ENCODE measurements at regions not wholly inside any gene's neighbourhood (a gene's known extent, or its start where the extent isn't known, plus 50 kb on each side); places are given as distances from the start of the nearest gene placed in this dataset.

- Histone ChIP-seq H3K9me2 (ENCODE audit: insufficient read depth) (no peaks in the 10 kb centered on the region), H3K4me2 (ENCODE audit: low read length) (no peak overlapping the region), H2AFZ (ENCODE audit: low read depth, low read length, poor library complexity, severe bottlenecking) (no peak overlapping the region), H3K36me3 (ENCODE audit: control insufficient read depth in 1 of 2, insufficient read depth in 2 of 2, low read length in 2 of 2) (no peaks in the 10 kb centered on the region), H3K4me1 (ENCODE audit: control insufficient read depth in 1 of 2, insufficient read depth in 2 of 2, low read length in 2 of 2) (no peaks in the 10 kb centered on the region), H3K27ac (ENCODE audit: low read depth, low read length) (no peak overlapping the region), H3K27me3 (ENCODE audit: insufficient read depth, low read length) (peaks cover 16% of the 10 kb centered on the region; the same call in 1 of the 2 replicates), H4K20me1 (ENCODE audit: insufficient read depth) (no peaks in the 10 kb centered on the region), H3K4me3 (replicated peaks in 1 of 2; ENCODE audit: low read depth in 1 of 2, low read length in 2 of 2) (no peak overlapping the region), H3K9ac (ENCODE audit: low read length) (no peak overlapping the region), H3K9me3 (ENCODE audit: control insufficient read depth in 1 of 2, insufficient read depth in 1 of 2, low read depth in 1 of 2, low read length in 2 of 2) (no peaks in the 10 kb centered on the region), H3K79me2 (ENCODE audit: insufficient read depth, low read length) (no peaks in the 10 kb centered on the region)
- ChIA-PET RAD21 (ENCODE audit: low non-redundant PET in 1 of 2, low total read pairs in 2 of 2, uncharacterized antibody in 2 of 2, unreplicated experiment in 2 of 2) (no interaction called here), CTCF (no interaction called here), POLR2A (no interaction called here)
- intact Hi-C loops (cut with micrococcal nuclease): no loop called here
- TF ChIP-seq EGR1 (IDR thresholded peaks at IDR 0.05; ENCODE audit: low read depth): no peak
- ATAC-seq (no peak), DNase-seq (ENCODE audit: low read depth, low spot score) (no peak)
- no TSS peak for BruUV-seq (replicated peaks)
Measured at GRCh38 chr6:168189200-168190013, 110.4 kb upstream of the FRMD1 start.

- no peaks in the 10 kb centered on the region for H3K36me3 ChIP-seq (ENCODE audit: control insufficient read depth in 1 of 2, insufficient read depth in 2 of 2, low read length in 2 of 2)
- no peak overlapping the region for H3K4me3 ChIP-seq (replicated peaks in 1 of 2; ENCODE audit: low read depth in 1 of 2, low read length in 2 of 2)
- DNase-seq (ENCODE audit: low read depth, low spot score) (no peak), ATAC-seq (no peak)
- H3K27ac ChIP-seq (ENCODE audit: low read depth, low read length): no peak overlapping the region
- H4K20me1 ChIP-seq (ENCODE audit: insufficient read depth): no peaks in the 10 kb centered on the region
- ChIA-PET POLR2A (no interaction called here), CTCF (no interaction called here), RAD21 (ENCODE audit: low non-redundant PET in 1 of 2, low total read pairs in 2 of 2, uncharacterized antibody in 2 of 2, unreplicated experiment in 2 of 2) (no interaction called here)
- no peaks in the 10 kb centered on the region for H3K9me2 ChIP-seq (ENCODE audit: insufficient read depth)
- no peaks in the 10 kb centered on the region for H3K79me2 ChIP-seq (ENCODE audit: insufficient read depth, low read length)
- no peaks in the 10 kb centered on the region for H3K4me1 ChIP-seq (ENCODE audit: control insufficient read depth in 1 of 2, insufficient read depth in 2 of 2, low read length in 2 of 2)
- H3K4me2 ChIP-seq (ENCODE audit: low read length): no peak overlapping the region
- intact Hi-C loops (cut with micrococcal nuclease): no loop called here
- TF ChIP-seq SP1 (IDR thresholded peaks at IDR 0.05; ENCODE audit: low read depth) (no peak), EZH2 (IDR thresholded peaks at IDR 0.05) (no peak), ZFX (IDR thresholded peaks at IDR 0.05) (no peak), TCF7L2 (IDR thresholded peaks at IDR 0.05; ENCODE audit: borderline replicate concordance, extremely low read depth, insufficient read depth, insufficient read length) (no peak), SIN3A (IDR thresholded peaks at IDR 0.05; ENCODE audit: low read depth) (no peak), REST (IDR thresholded peaks at IDR 0.05; ENCODE audit: low read depth) (no peak), YY1 (IDR thresholded peaks at IDR 0.05; ENCODE audit: extremely low read depth, insufficient replicate concordance, low read depth, low read length) (no peak), MAX (IDR thresholded peaks at IDR 0.05) (no peak)
- H2AFZ ChIP-seq (ENCODE audit: low read depth, low read length, poor library complexity, severe bottlenecking): no peak overlapping the region
- no peaks in the 10 kb centered on the region for H3K9me3 ChIP-seq (ENCODE audit: control insufficient read depth in 1 of 2, insufficient read depth in 1 of 2, low read depth in 1 of 2, low read length in 2 of 2)
- no TSS peak for BruUV-seq (replicated peaks)
- H3K9ac ChIP-seq (ENCODE audit: low read length): no peak overlapping the region
- peaks cover 16% of the 10 kb centered on the region; the same call in 1 of the 2 replicates for H3K27me3 ChIP-seq (ENCODE audit: insufficient read depth, low read length)
Measured at GRCh38 chr6:168188369-168189199, 109.6 kb upstream of the FRMD1 start.
